Natural killer cell (primary cell): ENCODE measurements at regions not wholly inside any gene's neighbourhood (a gene's known extent, or its start where the extent isn't known, plus 50 kb on each side); places are given as distances from the start of the nearest gene placed in this dataset.

ENCODE experiments used
- ATAC-seq, 3 donors: fragments of 150-1000 bp in 2 of 3; fragments of 200-7000 bp in 1 of 3; cut with Tn5 transposase; 1 replicate in 1 of 3; 2 replicates in 2 of 3; pipeline ENCODE4 v1.10.0; 2021; ENCODE audit warnings: mild to moderate bottlenecking in 2 of 3, moderate library complexity in 2 of 3
- DNase-seq, 2 donors: peaks; one replicate each; pipeline versions ENCODE4 v3.0.0 to v3.0.0-alpha.2; 2013 to 2021; ENCODE audit warnings: mixed read lengths in 1 of 2
- H3K27ac ChIP-seq: one replicate; pipeline ENCODE4 v1.5.1; 2013; ENCODE audit warnings: mild to moderate bottlenecking, low read length
- H3K27me3 ChIP-seq: one replicate; pipeline ENCODE4 v1.6.1; 2013; ENCODE audit warnings: low read length; ENCODE audit not compliant: control insufficient read depth, insufficient read depth
- H3K36me3 ChIP-seq: one replicate; pipeline ENCODE4 v1.6.1; 2013; ENCODE audit warnings: low read length; ENCODE audit not compliant: control insufficient read depth, insufficient read depth
- H3K4me1 ChIP-seq: one replicate; pipeline ENCODE4 v1.6.1; 2013; ENCODE audit warnings: low read length; ENCODE audit not compliant: control insufficient read depth, insufficient read depth
- H3K4me3 ChIP-seq: one replicate; pipeline ENCODE4 v1.5.1; 2013; ENCODE audit warnings: low read length
- H3K9me3 ChIP-seq: one replicate; pipeline ENCODE4 v1.6.1; 2013; ENCODE audit warnings: low read length; ENCODE audit not compliant: control insufficient read depth, insufficient read depth
- H3K27ac Mint-ChIP-seq, 2 donors: one replicate each; pipeline ENCODE4 v1.8.0; 2022; ENCODE audit warnings: mild to moderate bottlenecking in 2 of 2, mixed read lengths in 2 of 2, moderate library complexity in 1 of 2
- H3K27me3 Mint-ChIP-seq, 2 donors: one replicate each; pipeline ENCODE4 v1.8.0; 2022; ENCODE audit warnings: low read depth in 2 of 2, mixed read lengths in 2 of 2
- H3K36me3 Mint-ChIP-seq: one replicate; pipeline ENCODE4 v1.8.0; 2022; ENCODE audit warnings: mixed read lengths
- H3K4me1 Mint-ChIP-seq, 2 donors: one replicate each; pipeline ENCODE4 v1.8.0; 2022; ENCODE audit warnings: mixed read lengths in 2 of 2
- H3K4me3 Mint-ChIP-seq: one replicate; pipeline ENCODE4 v1.8.0; 2022; ENCODE audit warnings: mild to moderate bottlenecking, moderate library complexity, mixed read lengths
- H3K9me3 Mint-ChIP-seq, 2 donors: one replicate each; pipeline ENCODE4 v1.8.0; 2022; ENCODE audit warnings: mixed read lengths in 2 of 2
- WGBS: methylation state at CpG from one replicate; pipeline ENCODE4 v1.1.7; 2013; ENCODE audit warnings: missing lambda C conversion rate; ENCODE audit not compliant: insufficient coverage; 5-methylcytosine and 5-hydroxymethylcytosine counted together
- intact Hi-C: fragments of 100-400 bp; cut with micrococcal nuclease; formaldehyde crosslinking; loops from one replicate; pipeline ENCODE4 v1.14.2; 2022
- TF ChIP-seq, protein P1 (sequence below): fragments of 200-600 bp; IDR thresholded peaks from one replicate; pipeline ENCODE4 v1.8.0; 2022; ENCODE audit warnings: antibody characterized with exemption

GRCh38 chr5:82816926-82817325 is 260.3 kb downstream of the TMEM167A start:
- Mint-ChIP-seq H3K36me3 (no peaks in the 10 kb centered on the region), H3K4me1 (no peaks in the 10 kb centered on the region), H3K27ac (no peak overlapping the region), H3K4me3 (no peak overlapping the region), H3K27me3 (peaks cover 0 to 5% of the 10 kb centered on the region in 2 donors), H3K9me3 (no peaks in the 10 kb centered on the region)
- no peaks in the 10 kb centered on the region for H3K4me1 ChIP-seq
- intact Hi-C loops: no loop called here
- no peak overlapping the region for H3K27ac ChIP-seq
- TF ChIP-seq, protein P1, sequence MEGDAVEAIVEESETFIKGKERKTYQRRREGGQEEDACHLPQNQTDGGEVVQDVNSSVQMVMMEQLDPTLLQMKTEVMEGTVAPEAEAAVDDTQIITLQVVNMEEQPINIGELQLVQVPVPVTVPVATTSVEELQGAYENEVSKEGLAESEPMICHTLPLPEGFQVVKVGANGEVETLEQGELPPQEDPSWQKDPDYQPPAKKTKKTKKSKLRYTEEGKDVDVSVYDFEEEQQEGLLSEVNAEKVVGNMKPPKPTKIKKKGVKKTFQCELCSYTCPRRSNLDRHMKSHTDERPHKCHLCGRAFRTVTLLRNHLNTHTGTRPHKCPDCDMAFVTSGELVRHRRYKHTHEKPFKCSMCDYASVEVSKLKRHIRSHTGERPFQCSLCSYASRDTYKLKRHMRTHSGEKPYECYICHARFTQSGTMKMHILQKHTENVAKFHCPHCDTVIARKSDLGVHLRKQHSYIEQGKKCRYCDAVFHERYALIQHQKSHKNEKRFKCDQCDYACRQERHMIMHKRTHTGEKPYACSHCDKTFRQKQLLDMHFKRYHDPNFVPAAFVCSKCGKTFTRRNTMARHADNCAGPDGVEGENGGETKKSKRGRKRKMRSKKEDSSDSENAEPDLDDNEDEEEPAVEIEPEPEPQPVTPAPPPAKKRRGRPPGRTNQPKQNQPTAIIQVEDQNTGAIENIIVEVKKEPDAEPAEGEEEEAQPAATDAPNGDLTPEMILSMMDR: no peak
- H3K36me3 ChIP-seq: no peaks in the 10 kb centered on the region
- no peak overlapping the region for H3K4me3 ChIP-seq
- 84% methylated on average over 5 of the region's 5 CpGs for WGBS
- H3K9me3 ChIP-seq: no peaks in the 10 kb centered on the region
- ATAC-seq (no peak), DNase-seq (no peak)
- no peaks in the 10 kb centered on the region for H3K27me3 ChIP-seq

DNA sequence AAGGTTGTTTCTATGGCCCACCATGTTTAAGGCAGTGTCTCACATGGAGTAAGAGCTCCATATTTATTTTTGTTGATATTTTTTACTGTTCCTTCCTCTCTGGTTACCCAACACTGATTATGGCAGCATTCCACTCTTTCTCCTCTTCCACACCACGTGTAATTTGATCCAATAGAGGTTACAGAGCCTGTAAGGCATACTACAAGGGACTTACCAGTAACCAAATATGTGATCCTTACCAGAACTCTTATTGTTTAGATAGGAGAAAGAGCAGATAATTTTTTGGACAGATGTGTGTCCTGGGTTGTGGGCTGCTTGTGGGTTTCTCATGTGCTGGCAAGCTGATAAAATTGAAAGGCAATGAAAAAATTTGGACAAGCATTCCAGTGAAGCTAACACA is 261.3 kb downstream of the TMEM167A start:
- no peaks in the 10 kb centered on the region for H3K4me1 Mint-ChIP-seq

DNA sequence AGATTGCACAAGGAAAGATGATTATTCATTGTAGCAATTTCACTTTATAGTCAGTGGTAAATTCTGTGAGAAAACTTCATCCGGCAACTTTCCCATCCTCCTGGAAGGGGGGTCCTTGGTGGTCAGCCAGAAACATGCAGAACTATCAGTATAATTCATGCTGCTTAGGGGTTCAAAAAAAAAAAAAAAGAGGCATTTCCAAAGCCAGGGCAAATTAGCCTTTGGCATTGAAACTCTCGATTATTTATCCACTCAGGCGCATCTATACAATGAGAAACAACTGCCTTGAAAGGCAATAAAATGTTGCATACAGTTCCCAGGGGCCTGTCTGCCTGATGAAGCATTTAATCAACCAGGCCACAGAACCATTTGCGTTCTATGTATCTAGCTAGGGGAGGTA is 263.3 kb downstream of the TMEM167A start:
- Mint-ChIP-seq H3K4me3 (no peak overlapping the region), H3K9me3 (no peaks in the 10 kb centered on the region), H3K36me3 (no peaks in the 10 kb centered on the region), H3K27me3 (peaks cover 0 to 7% of the 10 kb centered on the region in 2 donors), H3K27ac (no peak overlapping the region), H3K4me1 (no peaks in the 10 kb centered on the region)
- ATAC-seq: no peak
- 81% methylated on average over 4 of the region's 4 CpGs for WGBS
- H3K27me3 ChIP-seq: no peaks in the 10 kb centered on the region
- TF ChIP-seq, protein P1: no peak
- H3K36me3 ChIP-seq: no peaks in the 10 kb centered on the region
- intact Hi-C loops: no loop called here
- no peak for DNase-seq
- H3K4me3 ChIP-seq: no peak overlapping the region
- H3K4me1 ChIP-seq: no peaks in the 10 kb centered on the region
- no peaks in the 10 kb centered on the region for H3K9me3 ChIP-seq
- no peak overlapping the region for H3K27ac ChIP-seq

More for the DNA sequence above, 261.3 kb downstream of the TMEM167A start:
- Mint-ChIP-seq H3K4me3 (no peak overlapping the region), H3K9me3 (no peaks in the 10 kb centered on the region), H3K27ac (no peak overlapping the region), H3K36me3 (no peaks in the 10 kb centered on the region), H3K27me3 (peaks cover 0 to 5% of the 10 kb centered on the region in 2 donors)
- intact Hi-C loops: no loop called here
- Histone ChIP-seq H3K36me3 (no peaks in the 10 kb centered on the region), H3K27me3 (no peaks in the 10 kb centered on the region), H3K4me1 (no peaks in the 10 kb centered on the region), H3K4me3 (no peak overlapping the region), H3K27ac (no peak overlapping the region), H3K9me3 (no peaks in the 10 kb centered on the region)
- TF ChIP-seq, protein P1: no peak
- 50% methylated on average over 1 of the region's 1 CpG for WGBS
- DNase-seq: no peak
- ATAC-seq: no peak

GRCh38 chr5:82812575-82812974 is 264.6 kb downstream of the TMEM167A start:
- Histone ChIP-seq H3K4me3 (no peak overlapping the region), H3K4me1 (no peaks in the 10 kb centered on the region), H3K36me3 (no peaks in the 10 kb centered on the region), H3K9me3 (no peaks in the 10 kb centered on the region), H3K27ac (no peak overlapping the region), H3K27me3 (no peaks in the 10 kb centered on the region)
- intact Hi-C loops: no loop called here
- WGBS: 100% methylated on average over 1 of the region's 2 CpGs
- TF ChIP-seq, protein P1: no peak
- H3K36me3 Mint-ChIP-seq: no peaks in the 10 kb centered on the region
- H3K27me3 Mint-ChIP-seq: peaks cover 0 to 5% of the 10 kb centered on the region in 2 donors
- H3K9me3 Mint-ChIP-seq: no peaks in the 10 kb centered on the region
- ATAC-seq (no peak), DNase-seq (no peak)
- H3K4me3 Mint-ChIP-seq: no peak overlapping the region
- no peak overlapping the region for H3K27ac Mint-ChIP-seq
- H3K4me1 Mint-ChIP-seq: no peaks in the 10 kb centered on the region
